Keratinocyte (primary cell): ENCODE measurements at regions not wholly inside any gene's neighbourhood (a gene's known extent, or its start where the extent isn't known, plus 50 kb on each side); places are given as distances from the start of the nearest gene placed in this dataset.

Experiments used
- DNase-seq: peaks from one replicate; pipeline ENCODE4 v3.0.0-alpha.2; 2011; ENCODE audit warnings: low read depth, missing footprints, low spot score
- FAIRE-seq: peaks from 2 replicates; lab custom pipeline; 2011; peaks lifted over from hg19 to GRCh38; lab: Jason Lieb, UNC
- H2AFZ ChIP-seq: 2 replicates; pipeline ENCODE4 v1.6.0; 2012; ENCODE audit warnings: low read length, control low read depth, inconsistent platforms; ENCODE audit not compliant: control insufficient read depth
- H3K27ac ChIP-seq: 2 replicates; pipeline ENCODE4 v1.5.1; 2011; ENCODE audit warnings: low read length; ENCODE audit not compliant: control insufficient read depth, insufficient read depth
- H3K27me3 ChIP-seq: 3 replicates; pipeline ENCODE4 v1.6.0; 2011; ENCODE audit warnings: low read length; ENCODE audit not compliant: control insufficient read depth, insufficient read depth; ENCODE audit errors: extremely low read depth
- H3K36me3 ChIP-seq, 2 experiments: 2 replicates in 1 of 2; 3 replicates in 1 of 2; pipeline ENCODE4 v1.5.1; 2011; ENCODE audit warnings: low read length in 2 of 2, mild to moderate bottlenecking in 1 of 2; ENCODE audit not compliant: control insufficient read depth in 2 of 2, insufficient read depth in 2 of 2; ENCODE audit errors: extremely low read depth in 1 of 2
- H3K4me1 ChIP-seq: 3 replicates; pipeline ENCODE4 v1.5.1; 2011; ENCODE audit warnings: low read length; ENCODE audit not compliant: control insufficient read depth, insufficient read depth; ENCODE audit errors: extremely low read depth
- H3K4me2 ChIP-seq: 3 replicates; pipeline ENCODE4 v1.6.0; 2011; ENCODE audit warnings: low read depth, low read length; ENCODE audit not compliant: control insufficient read depth, insufficient read depth; ENCODE audit errors: extremely low read depth
- H3K4me3 ChIP-seq, 3 experiments: fragments of 200-600 bp in 1 of 3; sonication (generic) in 1 of 3; 2 replicates in 2 of 3; 3 replicates in 1 of 3; pipeline ENCODE4 v1.5.1; 2011 to 2016; ENCODE audit warnings: low read length in 3 of 3, mild to moderate bottlenecking in 3 of 3, control low read depth in 2 of 3, inconsistent platforms in 1 of 3, low read depth in 1 of 3, mixed read lengths in 1 of 3, mixed run types in 1 of 3, moderate library complexity in 1 of 3; ENCODE audit not compliant: control insufficient read depth in 2 of 3, insufficient read depth in 2 of 3; ENCODE audit errors: extremely low read depth in 1 of 3
- H3K79me2 ChIP-seq: 2 replicates; pipeline ENCODE4 v1.6.0; 2012; ENCODE audit warnings: low read length; ENCODE audit not compliant: control insufficient read depth, insufficient read depth
- H3K9ac ChIP-seq: 3 replicates; pipeline ENCODE4 v1.6.0; 2011; ENCODE audit warnings: low read length; ENCODE audit not compliant: control insufficient read depth, insufficient read depth; ENCODE audit errors: extremely low read depth
- H3K9me1 ChIP-seq: 3 replicates; pipeline ENCODE4 v1.6.0; 2011; ENCODE audit warnings: low read length; ENCODE audit not compliant: control insufficient read depth, insufficient read depth; ENCODE audit errors: extremely low read depth
- H3K9me3 ChIP-seq: 2 replicates; pipeline ENCODE4 v1.5.1; 2012; ENCODE audit warnings: low read depth, low read length; ENCODE audit not compliant: control insufficient read depth
- H4K20me1 ChIP-seq: 3 replicates; pipeline ENCODE4 v1.6.0; 2011; ENCODE audit warnings: low read length; ENCODE audit not compliant: control insufficient read depth, insufficient read depth; ENCODE audit errors: extremely low read depth
- CTCF ChIP-seq, 3 experiments: IDR thresholded peaks in 1 of 3; conservative IDR thresholded peaks in 1 of 3; optimal IDR thresholded peaks in 1 of 3; 2 replicates in 2 of 3; 3 replicates in 1 of 3; pipeline versions ENCODE3 to v1.5.1; 2011; ENCODE audit warnings: low read length in 3 of 3, mild to moderate bottlenecking in 3 of 3, moderate library complexity in 2 of 3, control low read depth in 1 of 3, inconsistent platforms in 1 of 3; ENCODE audit not compliant: insufficient read depth in 2 of 3; ENCODE audit errors: extremely low read depth in 1 of 3
- EZH2 ChIP-seq: IDR thresholded peaks from one replicate; pipeline ENCODE4 v1.6.1; 2012; ENCODE audit warnings: inconsistent platforms, mild to moderate bottlenecking, low read length, moderate library complexity
- dilution Hi-C: fragments of 300-500 bp; cut with MboI; formaldehyde crosslinking; loops from one replicate; pipeline ENCODE4 v1.7.0; 2020; ENCODE audit warnings: low sequenced_read_pairs; ENCODE audit not compliant: extremely low pct_ligation_motif_present

GRCh38 chr4:153117554-153117953 lies 86.7 kb upstream of the TRIM2 start:
- no peak overlapping the region for H3K9ac ChIP-seq
- no peaks in the 10 kb centered on the region for H3K9me3 ChIP-seq
- H3K4me3 ChIP-seq: no peak overlapping the region
- H3K27ac ChIP-seq: no peak overlapping the region
- FAIRE-seq (no peak), DNase-seq (no peak)
- no peak for TF ChIP-seq EZH2
- no peak for TF ChIP-seq CTCF (optimal IDR thresholded peaks at IDR 0.05 in 1 of 3, IDR thresholded peaks at IDR 0.05 in 1 of 3, conservative IDR thresholded peaks at IDR 0.05 in 1 of 3; ENCODE audit: extremely low read depth in 1 of 3, insufficient read depth in 2 of 3, low read length in 3 of 3)
- no peak overlapping the region for H3K4me2 ChIP-seq
- H3K4me1 ChIP-seq: peaks cover 14% of the 10 kb centered on the region
- H2AFZ ChIP-seq: no peak overlapping the region
- dilution Hi-C loops: no loop called here
- H3K36me3 ChIP-seq: no peaks in the 10 kb centered on the region
- H3K79me2 ChIP-seq: no peaks in the 10 kb centered on the region
- no peaks in the 10 kb centered on the region for H3K9me1 ChIP-seq
- no peaks in the 10 kb centered on the region for H3K27me3 ChIP-seq
- H4K20me1 ChIP-seq: no peaks in the 10 kb centered on the region

- Histone ChIP-seq H3K9me1 (no peaks in the 10 kb centered on the region), H3K79me2 (no peaks in the 10 kb centered on the region), H2AFZ (no peak overlapping the region), H4K20me1 (no peaks in the 10 kb centered on the region), H3K4me1 (peaks cover 13% of the 10 kb centered on the region), H3K4me2 (no peak overlapping the region), H3K9me3 (no peaks in the 10 kb centered on the region), H3K9ac (no peak overlapping the region), H3K36me3 (no peaks in the 10 kb centered on the region), H3K27me3 (no peaks in the 10 kb centered on the region), H3K4me3 (no peak overlapping the region), H3K27ac (no peak overlapping the region)
- FAIRE-seq: no peak
- TF ChIP-seq CTCF (optimal IDR thresholded peaks at IDR 0.05 in 1 of 3, IDR thresholded peaks at IDR 0.05 in 1 of 3, conservative IDR thresholded peaks at IDR 0.05 in 1 of 3; ENCODE audit: extremely low read depth in 1 of 3, insufficient read depth in 2 of 3, low read length in 3 of 3) (no peak), EZH2 (no peak)
- dilution Hi-C loops: no loop called here
- DNase-seq: no peak
Observed at GRCh38 chr4:153119626-153120025, 84.6 kb upstream of the TRIM2 start.
